Trophoblast cell (in vitro differentiated cells and primary cell): ENCODE measurements at regions not wholly inside any gene's neighbourhood (a gene's known extent, or its start where the extent isn't known, plus 50 kb on each side); places are given as distances from the start of the nearest gene placed in this dataset.

ENCODE experiments used
- DNase-seq, 2 donors: peaks; one replicate each; pipeline ENCODE4 v3.0.0-alpha.2; 2016
- H2AFZ ChIP-seq: 2 replicates; pipeline ENCODE4 v1.6.1; 2013; ENCODE audit warnings: low read length, moderate library complexity, mild to moderate bottlenecking; ENCODE audit not compliant: insufficient read depth, poor library complexity
- H2AK5ac ChIP-seq: 2 replicates; pipeline ENCODE4 v1.6.1; 2013; ENCODE audit warnings: mild to moderate bottlenecking, low read length
- H2BK120ac ChIP-seq: 2 replicates; pipeline ENCODE4 v1.6.1; 2013; ENCODE audit warnings: low read length, mild to moderate bottlenecking, moderate library complexity; ENCODE audit not compliant: insufficient read depth, poor library complexity
- H2BK12ac ChIP-seq: 2 replicates; pipeline ENCODE4 v1.6.1; 2013; ENCODE audit warnings: mild to moderate bottlenecking, low read length, moderate library complexity
- H2BK5ac ChIP-seq: 2 replicates; pipeline ENCODE4 v1.6.1; 2013; ENCODE audit warnings: low read length, low read depth, moderate library complexity, mild to moderate bottlenecking; ENCODE audit not compliant: poor library complexity
- H3K14ac ChIP-seq: 2 replicates; pipeline ENCODE4 v1.6.1; 2013; ENCODE audit warnings: mild to moderate bottlenecking, low read length
- H3K18ac ChIP-seq: 2 replicates; pipeline ENCODE4 v1.6.1; 2013; ENCODE audit warnings: mild to moderate bottlenecking, low read length
- H3K23ac ChIP-seq: 2 replicates; pipeline ENCODE4 v1.6.1; 2013; ENCODE audit warnings: low read length
- H3K27ac ChIP-seq: 2 replicates; pipeline ENCODE4 v1.5.1; 2013; ENCODE audit warnings: low read depth, mild to moderate bottlenecking, inconsistent platforms, low read length, moderate library complexity
- H3K27me3 ChIP-seq: 2 replicates; pipeline ENCODE4 v1.6.1; 2013; ENCODE audit warnings: inconsistent platforms, mild to moderate bottlenecking, low read length, moderate library complexity; ENCODE audit not compliant: insufficient read depth
- H3K36me3 ChIP-seq, 2 experiments: 1 replicate in 1 of 2; 2 replicates in 1 of 2; pipeline ENCODE4 v1.6.1; 2013; ENCODE audit warnings: low read length in 2 of 2, mild to moderate bottlenecking in 2 of 2, moderate library complexity in 1 of 2; ENCODE audit not compliant: insufficient read depth in 2 of 2, control insufficient read depth in 1 of 2
- H3K4ac ChIP-seq: 2 replicates; pipeline ENCODE4 v1.6.1; 2013; ENCODE audit warnings: low read depth, mild to moderate bottlenecking, low read length, moderate library complexity
- H3K4me1 ChIP-seq, 2 experiments: 1 replicate in 1 of 2; 2 replicates in 1 of 2; pipeline ENCODE4 v1.6.1; 2013; ENCODE audit warnings: low read length in 2 of 2, mild to moderate bottlenecking in 2 of 2, moderate library complexity in 1 of 2; ENCODE audit not compliant: insufficient read depth in 2 of 2, control insufficient read depth in 1 of 2
- H3K4me2 ChIP-seq: 2 replicates; pipeline ENCODE4 v1.6.1; 2013; ENCODE audit warnings: inconsistent platforms, mild to moderate bottlenecking, low read length, moderate library complexity
- H3K4me3 ChIP-seq: 2 replicates; pipeline ENCODE4 v1.5.1; 2013; ENCODE audit warnings: mild to moderate bottlenecking, low read depth, low read length, inconsistent platforms
- H3K79me1 ChIP-seq: one replicate; pipeline ENCODE4 v1.6.1; 2013; ENCODE audit warnings: low read length
- H3K79me2 ChIP-seq: 2 replicates; pipeline ENCODE4 v1.6.1; 2013; ENCODE audit warnings: low read length, mild to moderate bottlenecking; ENCODE audit not compliant: control insufficient read depth, insufficient read depth, poor library complexity
- H3K9ac ChIP-seq: 2 replicates; pipeline ENCODE4 v1.6.1; 2013; ENCODE audit warnings: mild to moderate bottlenecking, low read length
- H3K9me3 ChIP-seq: 2 replicates; pipeline ENCODE4 v1.6.1; 2013; ENCODE audit warnings: low read depth, mild to moderate bottlenecking, control low read depth, inconsistent platforms, low read length; ENCODE audit not compliant: insufficient read depth
- H4K12ac ChIP-seq: 2 replicates; pipeline ENCODE4 v1.6.1; 2013; ENCODE audit warnings: low read depth, mild to moderate bottlenecking, low read length, moderate library complexity
- H4K8ac ChIP-seq: 2 replicates; pipeline ENCODE4 v1.6.1; 2013; ENCODE audit warnings: low read depth, mild to moderate bottlenecking, low read length, moderate library complexity
- H4K91ac ChIP-seq: one replicate; pipeline ENCODE4 v1.6.1; 2013; ENCODE audit warnings: low read depth, mild to moderate bottlenecking, low read length, moderate library complexity
- WGBS: extraction: QIAGEN DNeasy Blood & Tissue Kit; methylation state at CpG from one replicate; pipeline ENCODE4 v1.1.7; 2013; ENCODE audit warnings: missing lambda C conversion rate; ENCODE audit not compliant: insufficient read length, insufficient coverage; ENCODE audit errors: extremely low coverage; 5-methylcytosine and 5-hydroxymethylcytosine counted together

DNA sequence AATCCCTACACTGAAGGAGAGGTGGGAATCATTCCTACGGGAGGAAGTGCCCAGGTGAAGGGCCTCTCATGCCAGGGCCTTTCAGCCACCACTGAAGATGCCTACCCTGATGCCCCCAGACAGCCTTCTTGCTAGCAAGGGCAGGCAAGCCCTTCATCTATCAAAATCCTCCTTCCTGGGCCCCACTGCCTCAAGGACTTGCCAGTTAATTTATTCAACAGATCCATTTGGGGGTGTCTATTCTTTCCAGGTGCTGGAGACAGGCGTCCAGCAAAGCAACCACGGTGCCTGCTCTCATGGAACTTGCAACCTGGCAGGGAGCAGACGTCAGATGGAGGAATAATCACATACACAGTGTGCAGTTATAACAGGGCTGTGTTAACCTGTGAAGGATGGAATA lies 95.5 kb downstream of the GYPC start:
- no peak overlapping the region for H4K12ac ChIP-seq
- H4K91ac ChIP-seq: no peak overlapping the region
- no peak overlapping the region for H3K18ac ChIP-seq
- no peak overlapping the region for H3K4me3 ChIP-seq
- H2BK12ac ChIP-seq: no peak overlapping the region
- no peak overlapping the region for H3K27ac ChIP-seq
- no peak for DNase-seq
- H3K14ac ChIP-seq: no peak overlapping the region
- H2BK5ac ChIP-seq: no peak overlapping the region
- no peak overlapping the region for H2AFZ ChIP-seq
- H2AK5ac ChIP-seq: no peak overlapping the region
- H3K4ac ChIP-seq: no peak overlapping the region
- H3K79me2 ChIP-seq: no peaks in the 10 kb centered on the region
- no CpG with 5 or more reads among the region's 4 CpGs for WGBS
- H3K9me3 ChIP-seq: peaks cover 4% of the 10 kb centered on the region
- H3K4me1 ChIP-seq: no peaks in the 10 kb centered on the region
- H2BK120ac ChIP-seq: no peak overlapping the region
- no peak overlapping the region for H3K9ac ChIP-seq
- H3K36me3 ChIP-seq: no peaks in the 10 kb centered on the region
- H3K27me3 ChIP-seq: no peaks in the 10 kb centered on the region
- H3K79me1 ChIP-seq: no peaks in the 10 kb centered on the region
- H4K8ac ChIP-seq: no peak overlapping the region
- no peak overlapping the region for H3K4me2 ChIP-seq
- no peak overlapping the region for H3K23ac ChIP-seq

- Histone ChIP-seq H3K79me2 (no peaks in the 10 kb centered on the region), H4K91ac (no peak overlapping the region), H3K4me3 (no peak overlapping the region), H3K79me1 (no peaks in the 10 kb centered on the region), H2BK120ac (no peak overlapping the region), H3K27me3 (no peaks in the 10 kb centered on the region), H3K18ac (no peak overlapping the region), H3K4me2 (no peak overlapping the region), H3K14ac (no peak overlapping the region), H3K23ac (no peak overlapping the region), H2AK5ac (no peak overlapping the region), H4K8ac (no peak overlapping the region), H3K9ac (no peak overlapping the region), H3K27ac (no peak overlapping the region), H2BK12ac (no peak overlapping the region), H3K4ac (no peak overlapping the region), H3K9me3 (peaks cover 4% of the 10 kb centered on the region), H3K36me3 (no peaks in the 10 kb centered on the region), H3K4me1 (no peaks in the 10 kb centered on the region), H2BK5ac (no peak overlapping the region), H2AFZ (no peak overlapping the region), H4K12ac (no peak overlapping the region)
- WGBS: no CpG with 5 or more reads among the region's 4 CpGs
- no peak for DNase-seq
These were observed 96.9 kb downstream of the GYPC start for GRCh38 chr2:126752876-126753275.

- Histone ChIP-seq H2AFZ (no peak overlapping the region), H2BK5ac (no peak overlapping the region), H3K18ac (no peak overlapping the region), H2AK5ac (no peak overlapping the region), H3K4me1 (no peaks in the 10 kb centered on the region), H3K4me2 (no peak overlapping the region), H3K14ac (no peak overlapping the region), H3K23ac (no peak overlapping the region), H3K27me3 (no peaks in the 10 kb centered on the region), H4K8ac (no peak overlapping the region), H2BK12ac (no peak overlapping the region), H3K4me3 (no peak overlapping the region), H4K12ac (no peak overlapping the region), H3K27ac (no peak overlapping the region), H3K79me2 (no peaks in the 10 kb centered on the region), H2BK120ac (no peak overlapping the region), H3K79me1 (no peaks in the 10 kb centered on the region), H4K91ac (no peak overlapping the region), H3K9ac (no peak overlapping the region), H3K9me3 (peaks cover 4% of the 10 kb centered on the region), H3K36me3 (no peaks in the 10 kb centered on the region), H3K4ac (no peak overlapping the region)
- no CpG with 5 or more reads among the region's 11 CpGs for WGBS
- DNase-seq: no peak
These were observed 97.7 kb downstream of the GYPC start for GRCh38 chr2:126753501-126754212.

DNA sequence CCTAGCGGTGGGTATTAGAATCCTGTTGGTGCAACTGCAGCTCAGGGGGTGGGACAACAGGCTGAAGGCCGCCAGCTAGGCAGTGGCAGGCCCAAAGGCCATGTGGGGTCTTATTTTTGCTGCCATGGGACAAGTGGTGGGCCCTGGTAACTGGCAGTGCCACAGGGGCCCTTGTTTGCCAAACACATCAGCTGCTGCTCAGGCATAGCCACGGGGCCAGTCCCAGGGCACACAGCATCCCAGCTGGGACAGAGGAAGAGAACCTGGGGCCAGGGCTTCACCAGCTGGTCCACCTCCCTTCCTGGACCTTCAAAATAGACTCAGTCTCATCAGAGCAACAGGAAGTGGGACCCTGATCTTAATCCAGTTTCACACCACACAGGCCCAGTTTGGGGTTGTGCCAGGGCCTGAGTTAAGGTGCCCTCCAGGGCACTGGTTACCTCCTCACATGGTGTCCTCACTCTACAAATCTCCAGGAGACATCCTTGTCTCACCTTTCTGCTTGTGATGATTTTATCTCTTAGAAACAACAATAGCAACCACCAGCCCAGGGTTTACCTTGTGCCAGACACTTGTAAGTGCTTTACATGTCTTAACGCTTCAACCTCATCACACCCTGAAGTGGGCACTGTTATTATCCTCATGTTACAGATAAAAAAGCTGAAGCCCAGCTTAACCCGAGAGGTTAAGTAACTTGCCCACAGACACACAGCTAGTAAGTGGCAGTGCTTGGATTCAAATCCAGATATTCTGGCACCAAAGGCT lies 98.5 kb downstream of the GYPC start:
- H3K4me2 ChIP-seq: no peak overlapping the region
- H3K4ac ChIP-seq: no peak overlapping the region
- no CpG with 5 or more reads among the region's 5 CpGs for WGBS
- H2BK12ac ChIP-seq: no peak overlapping the region
- H3K27ac ChIP-seq: no peak overlapping the region
- H2AK5ac ChIP-seq: no peak overlapping the region
- H3K4me3 ChIP-seq: no peak overlapping the region
- no peaks in the 10 kb centered on the region for H3K79me1 ChIP-seq
- peak overlapping the region; percentile 9 for H3K9ac ChIP-seq
- H3K23ac ChIP-seq: no peak overlapping the region
- no peak overlapping the region for H4K91ac ChIP-seq
- H3K18ac ChIP-seq: no peak overlapping the region
- no peak overlapping the region for H2BK120ac ChIP-seq
- no peaks in the 10 kb centered on the region for H3K4me1 ChIP-seq
- no peaks in the 10 kb centered on the region for H3K27me3 ChIP-seq
- no peaks in the 10 kb centered on the region for H3K36me3 ChIP-seq
- no peak for DNase-seq
- H3K14ac ChIP-seq: no peak overlapping the region
- peaks cover 4% of the 10 kb centered on the region for H3K9me3 ChIP-seq
- H2AFZ ChIP-seq: no peak overlapping the region
- H4K12ac ChIP-seq: no peak overlapping the region
- H2BK5ac ChIP-seq: no peak overlapping the region
- H4K8ac ChIP-seq: no peak overlapping the region
- no peaks in the 10 kb centered on the region for H3K79me2 ChIP-seq
